Left hindlimb (tissue), 1 donor: ENCODE measurements at regions not wholly inside any gene's neighbourhood (a gene's known extent, or its start where the extent isn't known, plus 50 kb on each side); places are given as distances from the start of the nearest gene placed in this dataset.

Experiments
- DNase-seq: peaks from one replicate; pipeline ENCODE4 v3.0.0-alpha.2; 2018

DNA sequence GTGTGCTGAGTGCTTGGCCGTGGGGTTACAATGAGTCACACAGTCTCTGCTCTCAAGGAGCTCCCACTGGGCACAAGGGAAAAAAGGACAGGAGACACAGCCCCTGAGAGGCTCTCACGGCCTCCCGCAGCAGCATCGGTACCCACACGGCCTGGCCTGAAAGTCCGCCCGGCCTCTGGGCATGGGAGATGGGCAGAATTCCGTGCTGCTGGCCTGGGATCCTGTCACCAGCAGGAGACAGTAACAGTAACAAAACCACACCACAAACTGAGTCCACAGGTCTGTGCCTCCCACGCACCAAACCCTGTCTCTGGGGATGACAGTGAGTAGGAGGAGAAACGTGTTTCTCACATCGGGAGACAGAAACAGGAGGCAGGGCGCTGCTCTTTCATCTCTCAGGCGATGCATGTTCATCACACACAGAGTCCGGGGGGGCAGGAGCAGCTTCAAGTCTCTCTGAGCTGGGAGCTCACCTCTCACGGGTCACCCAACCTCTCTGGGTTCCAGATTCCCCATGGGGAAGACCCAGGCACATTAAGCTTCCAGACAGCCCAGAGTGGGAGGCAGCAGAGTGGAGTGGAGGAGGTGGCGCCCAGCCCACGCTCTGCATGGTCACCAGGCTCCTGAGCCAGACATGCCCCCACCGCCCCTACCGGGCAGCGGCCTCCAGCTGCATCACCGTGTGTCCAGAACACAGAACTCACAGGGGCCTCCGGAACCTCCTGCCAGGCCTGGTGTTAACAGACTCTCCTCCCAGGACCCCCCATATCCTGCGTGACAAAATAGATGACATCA, 124.7 kb upstream of the VSTM2B start:
- no peak for DNase-seq

DNA sequence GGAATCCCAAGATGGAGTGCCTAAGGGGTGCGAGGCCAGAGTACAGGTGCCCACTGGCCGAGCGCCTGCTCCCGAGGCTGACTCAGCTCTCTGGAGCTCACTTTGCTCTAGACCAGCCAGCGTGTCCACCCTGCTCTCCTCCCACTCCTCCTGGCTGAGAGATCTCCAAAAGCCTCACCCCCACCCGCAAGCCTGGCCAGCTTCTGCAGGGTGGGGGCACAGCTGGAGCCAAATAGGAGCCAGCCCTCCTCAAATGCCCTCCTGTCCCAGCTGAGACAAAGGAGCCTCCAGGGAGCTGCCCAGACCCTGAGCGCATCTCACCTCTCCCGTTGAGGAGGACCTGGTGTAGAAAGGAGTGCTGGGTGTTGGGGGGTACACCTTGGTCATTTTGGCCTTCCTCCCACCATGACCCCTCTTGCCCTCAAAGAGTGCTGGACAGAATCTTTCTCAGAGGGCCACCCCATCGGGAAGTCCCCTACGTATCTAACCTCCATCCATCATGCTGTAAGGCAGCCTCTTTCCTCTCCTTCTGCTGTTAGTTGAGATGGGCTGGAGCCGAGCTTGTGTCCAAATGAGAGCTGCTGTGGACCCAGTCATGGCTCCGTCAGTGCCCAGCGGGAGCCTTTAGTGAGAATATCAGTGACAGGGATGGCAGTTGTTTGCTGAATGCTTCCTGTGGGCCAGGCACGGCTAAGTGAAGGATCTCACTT, 123.9 kb upstream of the VSTM2B start:
- no peak for DNase-seq

- DNase-seq, result no peak
Observed at GRCh38 chr19:29402563-29402962, 123.2 kb upstream of the VSTM2B start.

DNA sequence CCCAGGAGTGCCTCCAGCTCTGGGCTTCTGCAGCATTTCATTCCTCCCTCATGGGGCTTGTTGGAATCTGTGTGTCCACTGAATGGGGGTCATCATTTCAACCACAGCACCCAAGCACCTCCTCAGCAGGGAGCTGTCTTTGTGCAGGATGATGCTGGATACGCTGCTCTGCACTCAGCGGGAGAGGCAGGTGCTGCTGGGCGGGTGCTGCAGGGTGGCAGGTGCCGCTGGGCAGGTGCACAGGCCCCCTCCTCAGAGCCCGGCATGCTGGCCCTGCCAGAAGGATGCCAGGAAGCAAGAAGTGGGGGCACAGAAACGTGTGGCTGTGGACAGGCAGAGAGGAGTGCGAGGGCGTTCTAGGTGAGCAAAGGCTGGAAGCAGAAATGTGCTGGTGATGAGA, 121.8 kb upstream of the VSTM2B start:
- no peak for DNase-seq

GRCh38 chr19:29404951-29405727, 120.7 kb upstream of the VSTM2B start:
- DNase-seq, result peak; percentile 81

- DNase-seq, result no peak
Observed at GRCh38 chr19:29405728-29405995, 120.1 kb upstream of the VSTM2B start.

GRCh38 chr19:29409076-29409862, 116.5 kb upstream of the VSTM2B start:
- no peak for DNase-seq

DNA sequence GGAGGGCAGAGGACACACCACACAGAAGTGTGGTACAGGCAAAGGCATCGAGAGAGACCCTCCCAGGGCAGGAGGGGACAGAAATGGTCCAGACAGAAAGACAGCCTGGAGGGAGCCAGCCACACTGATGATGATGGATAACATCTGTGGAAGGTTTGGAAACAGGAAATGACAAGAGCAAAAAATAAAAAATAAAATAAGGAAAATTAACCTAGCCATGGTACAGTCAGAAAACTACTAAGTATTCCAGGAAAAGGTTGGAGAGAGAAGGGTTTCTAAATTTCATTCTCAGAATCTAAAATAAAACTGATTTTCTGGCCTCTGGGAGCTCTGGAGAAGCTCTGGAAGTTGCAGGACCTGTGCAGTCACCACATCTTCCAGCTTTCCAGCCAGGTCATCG, 115.2 kb upstream of the VSTM2B start:
- DNase-seq, result no peak

- DNase-seq, result peak; percentile 83
Observed at GRCh38 chr19:29411113-29411581, 114.6 kb upstream of the VSTM2B start.

DNA sequence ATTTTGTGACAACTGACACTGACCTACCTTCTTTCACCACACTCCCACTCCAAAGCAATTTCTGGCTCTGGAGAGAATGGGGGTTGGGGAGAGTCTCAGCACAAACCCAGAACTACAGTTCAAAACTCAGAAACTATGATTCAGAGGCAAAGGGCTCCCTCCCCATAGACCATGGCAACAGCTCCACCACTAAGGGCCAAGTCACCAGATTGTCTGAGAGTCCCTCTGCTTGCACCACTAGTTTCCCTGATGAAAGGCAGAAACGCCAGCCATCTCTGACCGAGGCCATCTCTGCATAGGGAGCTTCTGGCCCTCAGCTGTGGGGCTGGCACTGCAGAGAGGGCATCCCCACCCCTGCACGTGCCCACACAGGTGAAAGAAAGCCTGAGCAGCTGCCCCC, 112.4 kb upstream of the VSTM2B start:
- DNase-seq, result no peak

DNA sequence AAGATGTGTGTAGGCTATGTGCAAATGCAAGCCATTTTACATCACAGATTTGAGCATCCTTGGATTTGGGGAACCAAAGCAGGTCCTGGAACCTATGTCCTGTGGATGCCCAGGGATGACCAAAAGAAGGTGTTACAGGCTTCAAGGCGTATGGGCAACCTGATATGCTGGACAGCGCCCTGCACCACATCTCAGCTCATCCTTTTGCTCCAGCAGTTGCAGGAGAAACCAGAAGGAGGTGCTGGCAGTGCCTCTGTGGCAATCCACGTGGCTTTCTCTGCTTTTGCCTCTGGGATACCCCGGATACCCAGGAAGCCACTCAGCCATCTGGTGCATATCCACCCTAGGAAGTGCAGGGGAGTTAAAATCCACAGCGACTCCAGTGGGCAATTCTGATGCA, 110.3 kb upstream of the VSTM2B start:
- no peak for DNase-seq

DNA sequence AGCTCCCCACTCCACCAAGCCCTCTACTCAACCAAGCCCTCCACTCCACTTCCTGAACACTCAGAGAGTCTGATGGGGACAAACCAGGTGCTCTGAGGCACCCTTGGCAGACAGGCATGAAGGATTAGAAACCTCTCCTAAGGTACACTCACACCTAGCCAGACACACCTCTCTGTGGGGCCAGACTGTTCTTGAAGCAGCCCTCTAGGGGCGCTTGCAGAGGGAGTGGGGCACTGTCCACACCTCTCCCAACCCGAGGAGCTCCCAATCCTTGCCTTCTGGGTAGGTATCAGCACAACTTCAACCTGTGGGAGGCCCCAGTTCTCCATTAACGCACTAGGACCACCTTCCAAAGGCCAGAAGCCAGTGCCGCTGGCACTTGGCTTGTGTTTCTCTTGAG, 108.7 kb upstream of the VSTM2B start:
- no peak for DNase-seq

DNA sequence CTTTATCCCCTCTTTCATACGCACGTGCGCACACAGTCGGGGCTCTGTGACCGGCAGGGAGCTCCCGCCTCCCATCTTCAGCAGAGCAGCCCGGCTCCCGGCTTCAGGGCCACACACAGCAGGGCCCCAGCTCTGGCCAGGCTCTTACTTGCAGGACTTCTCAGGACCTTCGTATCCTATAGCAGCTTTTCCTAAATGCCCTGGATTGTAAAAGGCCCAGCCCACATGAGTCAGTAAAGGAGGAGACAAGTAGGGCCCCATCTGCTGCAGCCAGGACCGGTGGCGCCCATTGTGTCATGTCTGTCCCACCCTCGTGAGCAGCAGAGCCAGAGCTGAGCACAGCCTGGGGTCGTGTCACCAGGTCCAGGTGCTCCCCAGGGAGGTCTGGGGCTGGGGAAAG, 107.6 kb upstream of the VSTM2B start:
- no peak for DNase-seq

GRCh38 chr19:29420065-29420464, 105.7 kb upstream of the VSTM2B start:
- DNase-seq, result no peak

DNA sequence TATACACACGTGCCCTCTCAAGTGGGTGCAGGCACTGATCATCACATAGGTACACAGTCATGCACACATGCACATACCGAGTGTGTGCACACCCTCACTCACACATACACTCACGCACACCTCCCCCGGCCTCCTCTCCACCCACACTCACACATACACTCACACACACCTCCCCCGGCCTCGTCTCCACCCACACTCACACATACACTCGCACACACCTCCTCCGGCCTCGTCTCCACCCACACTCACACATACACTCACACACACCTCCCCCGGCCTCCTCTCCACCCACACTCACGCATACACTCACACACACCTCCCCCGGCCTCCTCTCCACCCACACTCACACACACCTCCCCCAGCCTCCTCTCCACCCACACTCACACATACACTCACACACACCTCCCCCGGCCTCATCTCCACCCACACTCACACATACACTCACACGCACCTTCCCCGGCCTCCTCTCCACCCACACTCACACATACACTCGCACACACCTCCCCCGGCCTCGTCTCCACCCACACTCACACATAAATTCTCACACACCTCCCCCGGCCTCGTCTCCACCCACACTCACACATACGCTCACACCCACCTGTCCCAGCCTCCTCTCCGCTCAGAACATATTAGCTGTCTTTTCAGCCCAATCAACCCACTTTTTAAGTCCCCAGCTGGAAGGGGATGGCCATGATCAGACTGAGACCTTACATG, 105.2 kb upstream of the VSTM2B start:
- no peak for DNase-seq

DNA sequence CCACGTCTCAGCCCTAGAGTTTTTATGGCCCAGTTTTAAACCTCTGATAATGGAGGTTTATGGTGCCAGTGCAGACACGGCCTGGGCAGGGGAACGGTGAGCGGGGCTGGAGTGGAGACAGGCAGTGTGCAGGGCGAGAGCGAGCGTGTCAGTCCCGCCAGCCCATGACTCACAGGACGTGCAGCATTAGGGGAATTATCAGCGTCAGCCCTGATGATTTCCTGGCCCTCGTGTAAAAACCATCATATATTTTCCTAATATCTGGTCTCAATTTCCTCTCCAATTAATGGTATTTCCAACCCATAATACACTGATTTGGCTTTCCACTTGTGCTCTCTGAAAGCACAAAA, 104.6 kb upstream of the VSTM2B start:
- no peak for DNase-seq

- no peak for DNase-seq
Observed at GRCh38 chr19:29422047-29422446, 103.7 kb upstream of the VSTM2B start.

GRCh38 chr19:29422486-29423085, 103.2 kb upstream of the VSTM2B start:
- no peak for DNase-seq

- DNase-seq, result no peak
Observed at GRCh38 chr19:29428071-29428470, 97.7 kb upstream of the VSTM2B start.

DNA sequence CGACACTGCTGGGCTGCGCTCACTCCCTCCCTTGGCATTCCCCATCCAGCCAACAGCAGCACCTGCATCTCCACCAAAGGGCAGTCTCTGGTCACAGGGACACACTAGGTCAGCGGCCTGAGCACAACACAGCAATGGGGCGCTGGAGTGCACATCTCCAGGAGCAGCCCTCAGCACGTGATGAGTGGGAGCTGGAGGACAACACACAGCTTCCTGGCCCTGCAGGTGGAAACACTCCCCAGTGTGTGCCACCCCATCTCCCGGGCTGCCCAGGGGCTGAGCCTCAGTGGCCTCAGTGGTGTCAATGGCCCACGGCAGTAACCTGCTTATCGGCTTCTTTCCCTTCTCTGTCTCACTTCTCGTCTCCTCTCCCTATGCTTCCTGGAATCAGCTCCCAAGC, 96.8 kb upstream of the VSTM2B start:
- no peak for DNase-seq

- DNase-seq, result no peak
Observed at GRCh38 chr19:29429581-29429980, 96.2 kb upstream of the VSTM2B start.

DNA sequence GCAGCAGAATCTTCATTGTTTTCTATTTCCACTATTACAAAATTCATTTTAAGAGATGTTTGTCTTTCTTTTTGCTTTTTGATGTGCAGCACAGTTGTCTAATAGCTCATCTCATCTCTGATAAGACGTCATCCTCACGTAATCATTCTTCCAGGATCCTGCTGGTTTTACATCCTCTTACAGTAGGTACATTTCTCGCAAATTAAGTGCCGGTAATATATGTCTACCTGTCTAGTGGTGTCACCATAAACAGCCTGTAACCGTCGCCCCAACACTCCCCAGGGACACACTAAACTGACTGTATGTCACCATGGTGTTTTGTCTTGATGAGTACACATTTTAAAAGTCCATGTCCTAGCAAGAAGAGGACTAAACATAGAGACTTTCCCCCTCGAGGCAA, 94.5 kb upstream of the VSTM2B start:
- no peak for DNase-seq
